H1 (cell line): ENCODE measurements at regions not wholly inside any gene's neighbourhood (a gene's known extent, or its start where the extent isn't known, plus 50 kb on each side); places are given as distances from the start of the nearest gene placed in this dataset.

Experiments
- CTCF ChIA-PET: fragments of 300-600 bp; sonication (Branson Sonifier 250); formaldehyde crosslinking; loops from one replicate; lab custom pipeline; 2021; ENCODE audit not compliant: partially characterized antibody; lab: Charles Lee
- POLR2A ChIA-PET: fragments of 300-600 bp; sonication (Branson Sonifier 250); formaldehyde crosslinking; loops from one replicate; lab custom pipeline; 2021; ENCODE audit warnings: inconsistent platforms; ENCODE audit not compliant: partially characterized antibody; lab: Charles Lee
- DNase-seq, 2 experiments: peaks; one replicate each; pipeline versions ENCODE4 v3.0.0 to v3.0.0-alpha.2; 2010 to 2022; ENCODE audit warnings: low spot score in 2 of 2, low read depth in 1 of 2, mixed read lengths in 1 of 2
- FAIRE-seq: peaks from 2 replicates; lab custom pipeline; 2011; peaks lifted over from hg19 to GRCh38; lab: Jason Lieb, UNC
- H2AFZ ChIP-seq: 2 replicates; pipeline ENCODE4 v1.8.1; 2012; ENCODE audit warnings: low read length, inconsistent platforms
- H2AK5ac ChIP-seq: 2 replicates; pipeline ENCODE4 v1.6.1; 2013; ENCODE audit warnings: low read depth, low read length
- H2BK120ac ChIP-seq: replicated peaks from 2 replicates; pipeline ENCODE3; 2013; ENCODE audit warnings: low read depth, low read length, inconsistent platforms
- H2BK12ac ChIP-seq: 2 replicates; pipeline ENCODE4 v1.6.1; 2013; ENCODE audit warnings: low read depth, low read length
- H2BK15ac ChIP-seq: 2 replicates; pipeline ENCODE4 v1.6.1; 2013; ENCODE audit warnings: low read length
- H2BK20ac ChIP-seq: 2 replicates; pipeline ENCODE4 v1.6.1; 2013; ENCODE audit warnings: low read length
- H2BK5ac ChIP-seq: 2 replicates; pipeline ENCODE4 v1.6.1; 2013; ENCODE audit warnings: low read depth, low read length
- H3K14ac ChIP-seq: 2 replicates; pipeline ENCODE4 v1.6.1; 2013; ENCODE audit warnings: inconsistent platforms; ENCODE audit not compliant: insufficient read length
- H3K18ac ChIP-seq: 2 replicates; pipeline ENCODE4 v1.6.1; 2013; ENCODE audit warnings: low read length; ENCODE audit errors: extremely low read depth
- H3K23ac ChIP-seq: 2 replicates; pipeline ENCODE4 v1.6.1; 2013; ENCODE audit warnings: inconsistent platforms; ENCODE audit not compliant: insufficient read length
- H3K23me2 ChIP-seq: 2 replicates; pipeline ENCODE4 v1.6.1; 2013; ENCODE audit warnings: low read depth, low read length
- H3K27ac ChIP-seq: 2 replicates; pipeline ENCODE4 v1.6.1; 2011; ENCODE audit warnings: low read depth, low read length, inconsistent platforms
- H3K27me3 ChIP-seq, 4 experiments: replicated peaks in 1 of 4; 1 replicate in 1 of 4; 2 replicates in 3 of 4; pipeline versions ENCODE4 v1.6.1 to v1.8.1; 2011 to 2013; ENCODE audit warnings: low read length in 3 of 4, mild to moderate bottlenecking in 3 of 4, inconsistent platforms in 2 of 4, mixed read lengths in 2 of 4, moderate library complexity in 1 of 4; ENCODE audit not compliant: control insufficient read depth in 3 of 4, insufficient read depth in 3 of 4; ENCODE audit errors: extremely low read depth in 1 of 4
- H3K36me3 ChIP-seq, 4 experiments: 2 replicates each; pipeline versions ENCODE4 v1.6.1 to v1.8.1; 2011 to 2013; ENCODE audit warnings: mild to moderate bottlenecking in 4 of 4, low read length in 3 of 4, moderate library complexity in 2 of 4, control low read depth in 1 of 4, inconsistent platforms in 1 of 4; ENCODE audit not compliant: insufficient read depth in 4 of 4, control insufficient read depth in 2 of 4
- H3K4ac ChIP-seq: replicated peaks from 2 replicates; pipeline ENCODE3; 2013; ENCODE audit warnings: low read length, low read depth, mixed read lengths, inconsistent platforms; ENCODE audit not compliant: insufficient read length
- H3K4me1 ChIP-seq, 4 experiments: replicated peaks in 1 of 4; 1 replicate in 1 of 4; 2 replicates in 3 of 4; pipeline versions ENCODE4 v1.6.1 to v1.8.1; 2011 to 2013; ENCODE audit warnings: low read length in 3 of 4, inconsistent platforms in 2 of 4, mixed read lengths in 1 of 4; ENCODE audit not compliant: insufficient read depth in 4 of 4, control insufficient read depth in 3 of 4
- H3K4me2 ChIP-seq, 2 experiments: 2 replicates each; pipeline versions ENCODE4 v1.6.1 to v1.8.1; 2011 to 2013; ENCODE audit warnings: low read depth in 2 of 2, low read length in 2 of 2, control low read depth in 1 of 2, inconsistent platforms in 1 of 2, mild to moderate bottlenecking in 1 of 2; ENCODE audit not compliant: insufficient read depth in 1 of 2
- H3K4me3 ChIP-seq, 4 experiments: fragments of 200-600, 300-600 bp in 1 of 4; sonication (generic), shearing (Covaris generic), sonication (Bioruptor Twin) in 1 of 4; 2 replicates each; pipeline versions ENCODE4 v1.5.1 to v1.8.1; 2011 to 2016; ENCODE audit warnings: low read length in 4 of 4, low read depth in 3 of 4, control low read depth in 2 of 4, inconsistent platforms in 2 of 4, mild to moderate bottlenecking in 2 of 4, mixed read lengths in 1 of 4, moderate library complexity in 1 of 4; ENCODE audit not compliant: insufficient read depth in 2 of 4; ENCODE audit errors: extremely low read depth in 1 of 4
- H3K56ac ChIP-seq: replicated peaks from 2 replicates; pipeline ENCODE3; 2013; ENCODE audit warnings: low read depth, mild to moderate bottlenecking, mixed read lengths, low read length, inconsistent platforms; ENCODE audit not compliant: insufficient read length
- H3K79me1 ChIP-seq: 2 replicates; pipeline ENCODE4 v1.6.1; 2013; ENCODE audit warnings: low read depth, low read length, control low read depth
- H3K79me2 ChIP-seq, 2 experiments: 2 replicates each; pipeline versions ENCODE4 v1.6.1 to v1.8.1; 2012 to 2013; ENCODE audit warnings: low read length in 2 of 2, mild to moderate bottlenecking in 2 of 2, inconsistent platforms in 1 of 2; ENCODE audit not compliant: insufficient read depth in 2 of 2, control insufficient read depth in 1 of 2
- H3K9ac ChIP-seq, 4 experiments: replicated peaks in 1 of 4; 1 replicate in 1 of 4; 2 replicates in 3 of 4; pipeline versions ENCODE4 v1.6.1 to v1.8.1; 2011 to 2013; ENCODE audit warnings: low read depth in 3 of 4, low read length in 3 of 4, control low read depth in 2 of 4, mild to moderate bottlenecking in 2 of 4, moderate library complexity in 2 of 4, inconsistent platforms in 1 of 4; ENCODE audit errors: extremely low read depth in 1 of 4
- H3K9me3 ChIP-seq, 2 experiments: 2 replicates each; pipeline versions ENCODE4 v1.6.1 to v1.8.1; 2012 to 2013; ENCODE audit warnings: mild to moderate bottlenecking in 2 of 2, moderate library complexity in 2 of 2, control low read depth in 1 of 2, inconsistent platforms in 1 of 2, low read depth in 1 of 2, low read length in 1 of 2, mixed read lengths in 1 of 2; ENCODE audit not compliant: insufficient read depth in 2 of 2
- H4K20me1 ChIP-seq, 2 experiments: replicated peaks in 1 of 2; 2 replicates each; pipeline versions ENCODE3 to v1.8.1; 2011 to 2013; ENCODE audit warnings: inconsistent platforms in 2 of 2, low read length in 2 of 2, mild to moderate bottlenecking in 1 of 2; ENCODE audit not compliant: insufficient read depth in 2 of 2, control insufficient read depth in 1 of 2
- H4K5ac ChIP-seq: 2 replicates; pipeline ENCODE4 v1.6.1; 2013; ENCODE audit warnings: low read length, low read depth, mixed read lengths, inconsistent platforms; ENCODE audit not compliant: insufficient read length
- H4K8ac ChIP-seq: 2 replicates; pipeline ENCODE4 v1.8.0; 2013; ENCODE audit warnings: mild to moderate bottlenecking, moderate library complexity, low read length, inconsistent platforms; ENCODE audit not compliant: insufficient read depth; ENCODE audit errors: extremely low read depth
- H4K91ac ChIP-seq: replicated peaks from 2 replicates; pipeline ENCODE3; 2013; ENCODE audit warnings: low read length, mixed read lengths, inconsistent platforms; ENCODE audit not compliant: insufficient read length
- ASH2L ChIP-seq: fragments of 200-600, 300-600 bp; sonication (generic); IDR thresholded peaks from one replicate; pipeline ENCODE4 v1.7.1; 2017; ENCODE audit warnings: low read length
- CHD2 ChIP-seq: IDR thresholded peaks from 2 replicates; pipeline ENCODE4 v1.6.1; 2012; ENCODE audit warnings: low read length, improper control_type of control experiment
- POLR2A ChIP-seq, 2 experiments: IDR thresholded peaks; 1 replicate in 1 of 2; 2 replicates in 1 of 2; pipeline ENCODE4 v1.6.1; 2011; ENCODE audit warnings: low read depth in 2 of 2, low read length in 2 of 2, mild to moderate bottlenecking in 2 of 2; ENCODE audit errors: control extremely low read depth in 1 of 2
- TAF1 ChIP-seq: IDR thresholded peaks from 2 replicates; pipeline ENCODE4 v1.6.1; 2011; ENCODE audit warnings: mild to moderate bottlenecking, low read depth, low read length
- WGBS, 2 experiments: shearing (Covaris generic) in 1 of 2; methylation state at CpG; one replicate each; pipeline versions ENCODE4 v1.1.6 to v1.1.7; 2013 to 2015; ENCODE audit warnings: low lambda C conversion rate in 2 of 2, mixed read lengths in 2 of 2, inconsistent platforms in 1 of 2, low coverage in 1 of 2, missing lambda C conversion rate in 1 of 2; ENCODE audit not compliant: insufficient replicate concordance in 2 of 2, insufficient coverage in 1 of 2, insufficient read length in 1 of 2; ENCODE audit errors: extremely low coverage in 1 of 2, missing lambda C conversion rate in 1 of 2; 5-methylcytosine and 5-hydroxymethylcytosine counted together
- TF ChIP-seq, protein P1 (sequence below): IDR thresholded peaks from 2 replicates; pipeline ENCODE4 v1.6.1; 2012; ENCODE audit warnings: low read length, inconsistent platforms

DNA sequence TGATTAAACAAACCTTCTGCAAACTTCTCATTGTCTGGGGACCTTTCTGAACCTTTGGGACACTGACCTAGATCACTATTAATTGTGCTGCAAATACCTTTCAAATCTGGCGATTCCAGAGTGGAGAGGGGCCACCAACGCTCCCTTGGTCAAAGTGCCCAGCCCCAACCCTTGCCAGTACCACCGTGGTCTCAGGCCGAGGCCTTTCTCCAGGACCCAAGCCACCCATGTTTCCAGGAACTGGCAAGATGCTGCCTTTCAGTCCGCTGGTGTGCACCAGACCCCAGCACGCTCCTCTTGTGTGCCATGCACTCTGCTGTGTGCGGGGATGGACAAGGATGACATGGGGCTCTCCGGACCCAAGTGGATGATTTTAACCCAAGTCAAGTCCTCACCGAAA, 91.1 kb upstream of the MGMT start:
- Histone ChIP-seq H3K79me1 (no peaks in the 10 kb centered on the region), H4K91ac (no peak overlapping the region), H2BK5ac (no peak overlapping the region), H4K8ac (no peak overlapping the region), H3K36me3 (no peaks in the 10 kb centered on the region), H3K9me3 (no peaks in the 10 kb centered on the region), H3K9ac (no peak overlapping the region), H3K27ac (no peak overlapping the region), H3K4me3 (no peak overlapping the region), H2AK5ac (no peak overlapping the region), H3K4me1 (no peaks in the 10 kb centered on the region), H3K14ac (no peak overlapping the region), H3K27me3 (no peaks in the 10 kb centered on the region), H2BK15ac (no peak overlapping the region), H2BK20ac (no peak overlapping the region), H3K4ac (no peak overlapping the region), H3K4me2 (no peak overlapping the region), H3K56ac (no peak overlapping the region), H4K5ac (no peak overlapping the region), H2BK120ac (no peak overlapping the region), H2AFZ (no peak overlapping the region), H3K79me2 (no peaks in the 10 kb centered on the region), H3K23ac (no peak overlapping the region)
- DNase-seq (no peak), FAIRE-seq (no peak)
- 91% methylated on average over 9 of the region's 9 CpGs; no CpG with 5 or more reads in 1 of the 2 experiments for WGBS, 2 experiments
- ChIA-PET CTCF (no interaction called here), POLR2A (no interaction called here)
- TF ChIP-seq, protein P1, sequence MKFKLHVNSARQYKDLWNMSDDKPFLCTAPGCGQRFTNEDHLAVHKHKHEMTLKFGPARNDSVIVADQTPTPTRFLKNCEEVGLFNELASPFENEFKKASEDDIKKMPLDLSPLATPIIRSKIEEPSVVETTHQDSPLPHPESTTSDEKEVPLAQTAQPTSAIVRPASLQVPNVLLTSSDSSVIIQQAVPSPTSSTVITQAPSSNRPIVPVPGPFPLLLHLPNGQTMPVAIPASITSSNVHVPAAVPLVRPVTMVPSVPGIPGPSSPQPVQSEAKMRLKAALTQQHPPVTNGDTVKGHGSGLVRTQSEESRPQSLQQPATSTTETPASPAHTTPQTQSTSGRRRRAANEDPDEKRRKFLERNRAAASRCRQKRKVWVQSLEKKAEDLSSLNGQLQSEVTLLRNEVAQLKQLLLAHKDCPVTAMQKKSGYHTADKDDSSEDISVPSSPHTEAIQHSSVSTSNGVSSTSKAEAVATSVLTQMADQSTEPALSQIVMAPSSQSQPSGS: no peak
- TF ChIP-seq ASH2L (no peak), CHD2 (no peak), TAF1 (no peak), POLR2A (IDR thresholded peaks at IDR 0.05; ENCODE audit: control extremely low read depth in 1 of 2, low read depth in 2 of 2, low read length in 2 of 2) (no peak)
- TF ChIP-seq, all 59 proteins: peak for 0
- Histone ChIP-seq H2BK12ac (no peak overlapping the region), H4K20me1 (no peaks in the 10 kb centered on the region), H3K23me2 (no peaks in the 10 kb centered on the region), H3K18ac (no peak overlapping the region)
